ENCODE measurements at regions not wholly inside any gene's neighbourhood (a gene's known extent, or its start where the extent isn't known, plus 50 kb on each side); places are given as distances from the start of the nearest gene placed in this dataset.

DNA sequence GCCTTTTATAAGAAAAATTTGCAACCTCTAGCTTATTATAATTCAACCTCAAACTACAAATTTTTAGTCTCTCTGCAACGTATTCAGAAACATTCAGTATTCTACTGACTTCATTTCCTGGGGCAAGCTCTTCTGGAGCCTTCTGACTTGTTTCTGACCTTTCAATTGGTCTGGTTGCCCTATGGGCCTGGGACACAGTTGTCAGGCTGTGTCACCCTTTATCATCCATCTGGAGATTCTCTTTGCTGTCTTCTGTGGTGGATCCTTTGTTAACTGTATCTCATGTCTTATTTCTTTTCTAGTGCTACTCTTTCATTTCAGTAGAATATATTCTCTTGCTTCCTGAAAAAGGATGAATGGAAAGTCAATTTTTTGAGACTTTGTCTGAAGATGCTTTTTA is 55.1 kb upstream of the PGRMC2 start:
- TF ChIP-seq, protein P1, sequence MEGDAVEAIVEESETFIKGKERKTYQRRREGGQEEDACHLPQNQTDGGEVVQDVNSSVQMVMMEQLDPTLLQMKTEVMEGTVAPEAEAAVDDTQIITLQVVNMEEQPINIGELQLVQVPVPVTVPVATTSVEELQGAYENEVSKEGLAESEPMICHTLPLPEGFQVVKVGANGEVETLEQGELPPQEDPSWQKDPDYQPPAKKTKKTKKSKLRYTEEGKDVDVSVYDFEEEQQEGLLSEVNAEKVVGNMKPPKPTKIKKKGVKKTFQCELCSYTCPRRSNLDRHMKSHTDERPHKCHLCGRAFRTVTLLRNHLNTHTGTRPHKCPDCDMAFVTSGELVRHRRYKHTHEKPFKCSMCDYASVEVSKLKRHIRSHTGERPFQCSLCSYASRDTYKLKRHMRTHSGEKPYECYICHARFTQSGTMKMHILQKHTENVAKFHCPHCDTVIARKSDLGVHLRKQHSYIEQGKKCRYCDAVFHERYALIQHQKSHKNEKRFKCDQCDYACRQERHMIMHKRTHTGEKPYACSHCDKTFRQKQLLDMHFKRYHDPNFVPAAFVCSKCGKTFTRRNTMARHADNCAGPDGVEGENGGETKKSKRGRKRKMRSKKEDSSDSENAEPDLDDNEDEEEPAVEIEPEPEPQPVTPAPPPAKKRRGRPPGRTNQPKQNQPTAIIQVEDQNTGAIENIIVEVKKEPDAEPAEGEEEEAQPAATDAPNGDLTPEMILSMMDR (IDR thresholded peaks at IDR 0.05; ENCODE audit: low read depth, low read length), result no peak
- no peak for DNase-seq (ENCODE audit: extremely low read depth, low read depth)

DNA sequence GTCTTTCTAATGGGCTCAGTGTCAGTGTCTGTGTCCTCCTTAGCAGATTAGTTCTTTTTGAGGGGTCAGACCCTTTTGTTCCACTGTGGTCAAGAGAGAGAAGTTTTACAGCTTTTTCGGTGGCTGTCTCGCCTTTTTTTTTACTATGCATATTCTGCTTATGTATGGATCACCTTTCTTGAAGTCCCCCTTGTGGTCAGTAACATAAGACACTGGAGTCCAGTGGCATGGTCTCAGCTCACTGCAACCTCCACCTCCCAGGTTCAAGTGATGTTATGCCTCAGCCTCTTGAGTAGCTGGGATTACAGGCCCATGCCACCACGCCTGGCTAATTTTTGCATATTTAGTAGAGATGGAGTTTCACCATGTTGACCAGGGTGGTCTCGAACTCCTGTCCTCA is 54.0 kb upstream of the PGRMC2 start:
- TF ChIP-seq, protein P1 (IDR thresholded peaks at IDR 0.05; ENCODE audit: low read depth, low read length), result no peak
- DNase-seq (ENCODE audit: extremely low read depth, low read depth), result no peak

DNA sequence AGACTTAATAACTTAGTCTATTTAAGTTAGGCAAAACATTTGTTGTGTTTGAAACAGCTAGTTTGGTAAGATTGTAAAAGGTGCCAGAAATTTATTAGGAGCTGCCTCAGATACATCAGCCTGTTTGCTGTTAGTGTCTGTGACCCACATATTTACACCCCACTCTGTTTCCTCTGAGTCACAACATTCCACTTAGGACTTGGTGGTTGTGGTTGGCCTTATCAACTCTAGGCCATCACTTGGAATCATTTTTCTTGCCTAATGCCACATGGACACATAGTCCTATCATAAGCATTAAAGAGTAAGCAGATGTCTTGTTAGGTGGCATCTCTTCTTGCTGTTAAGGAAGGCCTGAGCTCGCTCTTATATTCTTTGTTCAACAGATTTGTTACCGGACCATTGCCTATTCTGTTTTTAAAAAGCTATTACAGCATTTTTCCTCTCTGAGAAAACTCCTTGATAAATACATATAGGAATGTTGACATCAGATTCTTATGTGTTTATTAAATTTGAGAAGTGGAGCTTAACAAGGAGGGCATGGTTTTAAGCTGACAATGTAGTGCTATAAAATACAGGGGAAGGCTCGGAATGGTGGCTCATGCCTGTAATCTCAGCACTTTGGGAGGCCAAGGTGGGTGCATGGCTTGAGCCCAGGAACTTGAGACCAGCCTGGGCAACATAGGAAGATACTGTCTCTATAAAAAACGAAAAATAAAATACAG is 51.2 kb upstream of the PGRMC2 start:
- TF ChIP-seq, protein P1 (IDR thresholded peaks at IDR 0.05; ENCODE audit: low read depth, low read length), result no peak
- DNase-seq (ENCODE audit: extremely low read depth, low read depth), result peak; percentile 59

DNA sequence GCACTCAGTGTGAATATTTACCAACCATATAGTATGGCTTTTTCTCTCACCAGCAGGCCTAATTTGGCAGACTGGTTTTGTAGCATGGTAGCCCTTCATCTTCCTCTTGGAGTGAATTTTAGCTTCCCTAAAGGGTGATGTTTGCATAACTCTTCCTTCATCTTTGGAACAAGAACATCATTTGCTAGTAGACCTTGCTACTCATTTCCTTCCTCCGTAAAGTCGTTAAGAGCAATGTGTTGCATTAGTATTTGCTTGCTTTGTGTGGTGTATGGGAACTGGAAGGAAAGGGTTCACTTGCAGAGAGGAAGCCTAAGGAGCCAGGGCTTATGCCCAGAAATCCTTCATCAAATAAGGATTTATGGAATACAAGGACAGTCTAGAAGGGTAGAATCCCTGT is 50.2 kb upstream of the PGRMC2 start:
- TF ChIP-seq, protein P1 (IDR thresholded peaks at IDR 0.05; ENCODE audit: low read depth, low read length), result no peak

More for the DNA sequence above, 50.2 kb upstream of the PGRMC2 start:
- DNase-seq (ENCODE audit: extremely low read depth, low read depth), result no peak

Measured in AG09319 (cell line).